Right atrium auricular region (tissue), 2 donors: ENCODE measurements at regions not wholly inside any gene's neighbourhood (a gene's known extent, or its start where the extent isn't known, plus 50 kb on each side); places are given as distances from the start of the nearest gene placed in this dataset.

Experiments
- DNase-seq: peaks from one replicate; pipeline ENCODE4 v3.0.0-alpha.2; 2019; ENCODE audit warnings: low spot score
- H3K27ac ChIP-seq, 2 donors: fragments of 200-600 bp; sonication (generic); 1 replicate in 1 of 2; 2 replicates in 1 of 2; pipeline ENCODE4 v1.5.1; 2016 to 2019
- H3K27me3 ChIP-seq, 2 donors: fragments of 200-600 bp; sonication (generic); one replicate each; pipeline versions ENCODE4 v1.5.1 to v1.6.0; 2017 to 2019
- H3K36me3 ChIP-seq: fragments of 200-600 bp; sonication (generic); one replicate; pipeline ENCODE4 v1.5.1; 2016
- H3K4me1 ChIP-seq, 2 donors: fragments of 200-600 bp; sonication (generic); one replicate each; pipeline versions ENCODE4 v1.5.1 to v1.6.0; 2017 to 2019
- H3K4me3 ChIP-seq, 2 donors: fragments of 200-600 bp; sonication (generic); 1 replicate in 1 of 2; 2 replicates in 1 of 2; pipeline ENCODE4 v1.5.1; 2017 to 2019; ENCODE audit warnings: mild to moderate bottlenecking in 1 of 2, moderate library complexity in 1 of 2
- H3K9me3 ChIP-seq, 2 donors: fragments of 200-600 bp; sonication (generic); one replicate each; pipeline ENCODE4 v1.5.1; 2019
- TF ChIP-seq, protein P1 (sequence below), 2 donors: fragments of 200-600 bp; sonication (generic); IDR thresholded peaks; one replicate each; pipeline ENCODE4 v1.5.1; 2019; ENCODE audit warnings: antibody characterized with exemption in 2 of 2

DNA sequence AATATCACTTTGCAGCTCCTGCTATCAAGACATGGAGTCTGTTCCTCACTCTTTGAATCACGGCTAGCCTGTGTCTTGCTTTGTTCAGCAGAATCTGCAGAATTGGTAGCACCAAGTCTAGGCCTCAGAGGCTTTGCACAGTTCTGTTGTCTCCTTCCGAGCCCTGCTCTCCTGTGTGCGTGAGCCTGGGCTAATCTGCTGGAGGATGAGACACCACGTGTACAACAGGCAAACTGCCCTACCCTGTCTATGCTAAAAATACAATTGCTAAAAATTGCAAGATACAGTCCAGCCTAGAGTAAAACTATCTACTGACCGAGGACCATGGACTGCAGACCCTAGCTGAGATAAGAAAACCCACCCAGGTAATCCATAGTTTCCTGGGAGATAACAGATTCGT is 484.7 kb downstream of the NPIPA7 start:
- Histone ChIP-seq H3K9me3 (no peaks in the 10 kb centered on the region), H3K27ac (peak overlapping the region; percentile 78 to 83), H3K4me1 (peaks cover 0 to 21% of the 10 kb centered on the region in 2 donors), H3K4me3 (no peak overlapping the region), H3K27me3 (no peaks in the 10 kb centered on the region), H3K36me3 (no peaks in the 10 kb centered on the region)
- no peak for DNase-seq
- TF ChIP-seq, protein P1, sequence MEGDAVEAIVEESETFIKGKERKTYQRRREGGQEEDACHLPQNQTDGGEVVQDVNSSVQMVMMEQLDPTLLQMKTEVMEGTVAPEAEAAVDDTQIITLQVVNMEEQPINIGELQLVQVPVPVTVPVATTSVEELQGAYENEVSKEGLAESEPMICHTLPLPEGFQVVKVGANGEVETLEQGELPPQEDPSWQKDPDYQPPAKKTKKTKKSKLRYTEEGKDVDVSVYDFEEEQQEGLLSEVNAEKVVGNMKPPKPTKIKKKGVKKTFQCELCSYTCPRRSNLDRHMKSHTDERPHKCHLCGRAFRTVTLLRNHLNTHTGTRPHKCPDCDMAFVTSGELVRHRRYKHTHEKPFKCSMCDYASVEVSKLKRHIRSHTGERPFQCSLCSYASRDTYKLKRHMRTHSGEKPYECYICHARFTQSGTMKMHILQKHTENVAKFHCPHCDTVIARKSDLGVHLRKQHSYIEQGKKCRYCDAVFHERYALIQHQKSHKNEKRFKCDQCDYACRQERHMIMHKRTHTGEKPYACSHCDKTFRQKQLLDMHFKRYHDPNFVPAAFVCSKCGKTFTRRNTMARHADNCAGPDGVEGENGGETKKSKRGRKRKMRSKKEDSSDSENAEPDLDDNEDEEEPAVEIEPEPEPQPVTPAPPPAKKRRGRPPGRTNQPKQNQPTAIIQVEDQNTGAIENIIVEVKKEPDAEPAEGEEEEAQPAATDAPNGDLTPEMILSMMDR (IDR thresholded peaks at IDR 0.05), result no peak

- Histone ChIP-seq H3K9me3 (no peaks in the 10 kb centered on the region), H3K27me3 (no peaks in the 10 kb centered on the region), H3K4me1 (peaks cover 0 to 21% of the 10 kb centered on the region in 2 donors), H3K36me3 (no peaks in the 10 kb centered on the region), H3K4me3 (no peak overlapping the region), H3K27ac (peak overlapping the region; percentile 78 to 83)
- TF ChIP-seq, protein P1 (IDR thresholded peaks at IDR 0.05), result no peak
- DNase-seq, result no peak
Observed at GRCh38 chr16:16864536-16864935, 485.6 kb downstream of the NPIPA7 start.

DNA sequence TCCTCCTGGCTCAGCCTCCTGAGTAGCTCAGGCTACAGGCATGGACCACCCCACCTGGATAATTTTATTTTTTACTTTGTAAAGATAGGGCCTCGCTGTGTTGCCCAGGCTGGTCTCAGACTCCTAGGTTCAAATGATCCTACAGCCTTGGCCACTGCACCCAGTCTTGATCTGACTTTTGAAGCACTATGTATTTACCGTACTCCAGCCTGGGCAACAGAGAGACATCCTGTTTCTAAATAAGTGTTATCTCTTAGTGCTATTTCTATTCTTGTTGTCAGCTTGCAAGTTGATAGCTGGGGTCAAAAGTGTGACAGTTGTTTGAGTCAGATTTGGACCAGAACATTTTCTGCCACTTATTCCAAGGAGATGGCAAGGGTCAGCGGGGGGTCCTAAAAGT is 486.4 kb downstream of the NPIPA7 start:
- Histone ChIP-seq H3K4me3 (no peak overlapping the region), H3K27ac (peak overlapping the region; percentile 78 to 83), H3K27me3 (no peaks in the 10 kb centered on the region), H3K4me1 (peaks cover 0 to 21% of the 10 kb centered on the region in 2 donors), H3K36me3 (no peaks in the 10 kb centered on the region), H3K9me3 (no peaks in the 10 kb centered on the region)
- no peak for DNase-seq
- TF ChIP-seq, protein P1 (IDR thresholded peaks at IDR 0.05), result no peak

DNA sequence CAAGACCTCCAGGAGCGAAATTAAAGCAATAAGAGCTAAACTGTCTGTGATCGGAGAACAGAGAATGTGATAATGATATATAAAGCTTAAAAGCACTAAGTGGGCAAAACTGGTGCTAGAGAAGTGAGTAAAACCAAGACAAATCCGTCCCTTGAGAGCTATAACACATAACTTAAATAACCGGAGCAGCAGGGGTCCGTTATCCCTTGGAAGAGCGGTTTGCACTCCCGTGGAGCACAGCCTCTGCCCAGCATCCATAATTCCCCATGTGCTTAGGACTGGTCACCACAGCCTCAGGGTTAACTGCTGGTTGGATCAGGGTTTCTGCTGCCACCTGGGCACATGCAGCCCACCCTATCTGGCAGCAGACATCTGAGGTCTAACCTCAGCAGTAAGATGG is 489.0 kb downstream of the NPIPA7 start:
- Histone ChIP-seq H3K27ac (peak overlapping the region in 1 of 2 donors; percentile 61), H3K4me3 (no peak overlapping the region), H3K36me3 (no peaks in the 10 kb centered on the region), H3K27me3 (no peaks in the 10 kb centered on the region), H3K9me3 (no peaks in the 10 kb centered on the region), H3K4me1 (peaks cover 0 to 14% of the 10 kb centered on the region in 2 donors)
- DNase-seq, result no peak
- TF ChIP-seq, protein P1 (IDR thresholded peaks at IDR 0.05), result no peak

DNA sequence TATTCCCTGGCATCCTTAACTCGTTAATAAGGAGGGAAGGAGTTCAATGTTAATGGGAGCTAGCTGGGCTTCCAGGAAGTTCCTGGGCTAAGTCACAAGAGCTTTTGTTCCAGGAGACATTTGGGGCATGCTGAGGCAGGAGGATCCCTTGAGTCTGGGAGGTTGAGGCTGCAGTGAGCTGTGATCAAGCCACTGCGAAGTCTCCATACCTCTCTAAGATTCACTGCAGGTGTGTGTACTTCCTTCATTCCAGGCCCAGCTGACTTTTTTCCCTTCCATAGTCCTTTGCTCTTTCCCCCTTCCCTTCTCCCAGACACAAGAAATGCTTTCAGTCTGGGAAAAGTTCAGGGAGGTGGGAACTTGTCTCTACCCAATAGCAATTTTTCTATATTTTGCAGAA is 489.8 kb downstream of the NPIPA7 start:
- no peaks in the 10 kb centered on the region for H3K36me3 ChIP-seq
- peaks cover 0 to 8% of the 10 kb centered on the region in 2 donors for H3K4me1 ChIP-seq
- no peaks in the 10 kb centered on the region for H3K27me3 ChIP-seq
- DNase-seq, result no peak
- H3K27ac ChIP-seq, result peak overlapping the region in 1 of 2 donors; percentile 61
- TF ChIP-seq, protein P1 (IDR thresholded peaks at IDR 0.05), result no peak
- H3K4me3 ChIP-seq, result no peak overlapping the region
- H3K9me3 ChIP-seq, result no peaks in the 10 kb centered on the region

DNA sequence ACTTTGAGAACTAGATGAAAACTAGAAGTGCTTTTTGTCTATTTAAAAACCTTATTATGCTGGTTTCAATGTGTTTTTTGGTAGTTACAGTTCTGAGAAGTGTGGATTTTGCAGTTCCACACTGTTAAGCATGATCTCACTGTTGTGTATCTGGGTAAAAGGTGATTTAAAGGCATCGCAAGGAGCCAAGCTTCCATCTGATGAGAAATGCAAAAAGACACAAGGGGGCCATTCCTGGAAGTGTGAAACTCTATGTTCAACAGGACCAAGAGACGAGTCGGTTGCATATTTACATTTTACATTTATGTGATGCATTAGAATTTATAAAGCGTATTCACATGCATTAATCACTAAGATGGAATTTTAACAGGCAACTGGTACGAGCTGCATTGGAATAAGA is 490.8 kb downstream of the NPIPA7 start:
- Histone ChIP-seq H3K4me1 (no peaks in the 10 kb centered on the region), H3K9me3 (no peaks in the 10 kb centered on the region), H3K27me3 (no peaks in the 10 kb centered on the region), H3K36me3 (no peaks in the 10 kb centered on the region), H3K4me3 (no peak overlapping the region), H3K27ac (no peak overlapping the region)
- DNase-seq, result no peak
- TF ChIP-seq, protein P1 (IDR thresholded peaks at IDR 0.05), result no peak
